ENCODE measurements at regions not wholly inside any gene's neighbourhood (a gene's known extent, or its start where the extent isn't known, plus 50 kb on each side); places are given as distances from the start of the nearest gene placed in this dataset.

DNA sequence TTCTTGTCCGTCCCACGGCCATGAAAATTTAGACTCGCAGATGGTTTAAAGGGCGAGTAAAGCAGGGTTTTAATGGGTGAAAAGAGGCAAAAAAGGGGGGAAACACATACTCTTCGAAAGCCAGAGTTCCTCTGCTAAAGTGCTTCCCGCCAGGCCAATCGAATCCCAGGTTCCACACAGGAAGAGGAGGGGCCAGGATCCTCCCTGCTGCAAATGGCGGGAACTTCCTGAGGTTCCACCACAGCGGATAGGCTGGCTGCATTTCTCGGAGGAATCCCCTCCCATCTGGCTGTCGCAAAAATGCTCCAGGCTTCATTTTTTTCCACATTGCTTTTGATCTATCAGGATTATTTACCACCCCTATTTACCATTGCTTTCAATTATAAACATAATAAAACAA is 670.1 kb upstream of the CA10 start:
- TF ChIP-seq, protein P1, sequence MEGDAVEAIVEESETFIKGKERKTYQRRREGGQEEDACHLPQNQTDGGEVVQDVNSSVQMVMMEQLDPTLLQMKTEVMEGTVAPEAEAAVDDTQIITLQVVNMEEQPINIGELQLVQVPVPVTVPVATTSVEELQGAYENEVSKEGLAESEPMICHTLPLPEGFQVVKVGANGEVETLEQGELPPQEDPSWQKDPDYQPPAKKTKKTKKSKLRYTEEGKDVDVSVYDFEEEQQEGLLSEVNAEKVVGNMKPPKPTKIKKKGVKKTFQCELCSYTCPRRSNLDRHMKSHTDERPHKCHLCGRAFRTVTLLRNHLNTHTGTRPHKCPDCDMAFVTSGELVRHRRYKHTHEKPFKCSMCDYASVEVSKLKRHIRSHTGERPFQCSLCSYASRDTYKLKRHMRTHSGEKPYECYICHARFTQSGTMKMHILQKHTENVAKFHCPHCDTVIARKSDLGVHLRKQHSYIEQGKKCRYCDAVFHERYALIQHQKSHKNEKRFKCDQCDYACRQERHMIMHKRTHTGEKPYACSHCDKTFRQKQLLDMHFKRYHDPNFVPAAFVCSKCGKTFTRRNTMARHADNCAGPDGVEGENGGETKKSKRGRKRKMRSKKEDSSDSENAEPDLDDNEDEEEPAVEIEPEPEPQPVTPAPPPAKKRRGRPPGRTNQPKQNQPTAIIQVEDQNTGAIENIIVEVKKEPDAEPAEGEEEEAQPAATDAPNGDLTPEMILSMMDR (conservative IDR thresholded peaks at IDR 0.05; ENCODE audit: control insufficient read depth, insufficient read depth, low read depth, low read length), result no peak
- no peak for DNase-seq (ENCODE audit: low read depth)
- no peak overlapping the region for H3K4me3 ChIP-seq (ENCODE audit: control insufficient read depth, low read depth, low read length)

DNA sequence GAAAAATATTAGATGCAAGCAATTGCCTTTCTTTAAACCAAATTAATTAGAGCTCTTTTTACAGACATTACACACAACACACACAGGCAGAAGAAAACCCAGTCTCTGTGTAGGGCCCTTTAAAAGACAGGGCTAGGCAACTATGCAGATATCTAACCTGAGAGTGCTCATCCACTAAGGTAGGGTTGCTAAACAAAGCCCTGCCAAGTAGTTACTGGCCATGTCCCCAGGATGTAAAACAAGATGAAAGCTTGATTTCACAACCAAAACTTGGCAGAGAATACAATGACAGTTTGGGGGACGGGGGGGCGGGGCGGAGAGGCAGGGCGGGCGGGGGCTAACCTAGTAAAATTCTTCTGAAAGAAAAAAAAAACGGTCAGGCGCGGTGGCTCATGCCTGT is 669.0 kb upstream of the CA10 start:
- TF ChIP-seq, protein P1 (conservative IDR thresholded peaks at IDR 0.05; ENCODE audit: control insufficient read depth, insufficient read depth, low read depth, low read length), result no peak
- DNase-seq (ENCODE audit: low read depth), result no peak

DNA sequence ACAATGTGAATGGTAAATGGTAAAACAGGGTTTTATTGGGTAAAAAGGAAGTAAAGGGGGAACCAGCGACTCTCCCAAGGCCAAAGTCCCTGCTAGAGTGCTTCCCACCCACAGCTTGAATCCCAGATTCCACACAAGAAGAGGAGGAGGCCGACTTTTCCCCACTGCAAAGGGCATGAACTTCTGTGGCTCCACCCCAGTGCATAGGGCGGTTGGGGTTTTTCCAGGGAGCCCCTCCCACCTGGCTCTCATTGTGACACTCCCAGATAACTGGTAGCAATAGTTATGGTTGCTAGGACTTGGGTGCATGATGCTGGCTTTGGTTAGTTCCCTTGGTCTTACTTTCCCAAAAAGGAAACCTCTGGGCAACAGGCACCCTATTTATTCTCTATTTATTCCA is 666.0 kb upstream of the CA10 start:
- TF ChIP-seq, protein P1 (conservative IDR thresholded peaks at IDR 0.05; ENCODE audit: control insufficient read depth, insufficient read depth, low read depth, low read length), result no peak
- H3K4me3 ChIP-seq (ENCODE audit: control insufficient read depth, low read depth, low read length), result no peak overlapping the region
- no peak for DNase-seq (ENCODE audit: low read depth)

More for the DNA sequence above, 669.0 kb upstream of the CA10 start:
- H3K4me3 ChIP-seq (ENCODE audit: control insufficient read depth, low read depth, low read length), result no peak overlapping the region

DNA sequence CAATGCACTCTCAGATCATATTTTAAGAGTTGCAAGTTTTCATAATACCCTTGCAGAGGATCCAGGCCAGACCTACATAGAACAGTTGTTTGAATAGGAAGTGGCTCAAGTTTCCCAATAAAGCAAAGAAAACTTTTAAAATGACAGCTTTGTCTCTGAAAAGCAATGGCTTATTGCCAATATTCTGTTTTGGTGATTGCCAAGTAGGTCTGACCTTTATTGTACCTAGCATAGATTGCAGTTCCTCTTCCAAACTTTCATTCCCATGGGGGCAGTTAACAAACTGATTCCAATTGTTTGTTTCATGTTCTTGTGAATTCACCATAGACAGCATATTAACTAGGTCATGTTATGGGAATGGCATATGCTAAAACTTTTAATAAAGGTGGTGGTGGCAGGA is 664.6 kb upstream of the CA10 start:
- TF ChIP-seq, protein P1 (conservative IDR thresholded peaks at IDR 0.05; ENCODE audit: control insufficient read depth, insufficient read depth, low read depth, low read length), result no peak
- H3K4me3 ChIP-seq (ENCODE audit: control insufficient read depth, low read depth, low read length), result no peak overlapping the region
- no peak for DNase-seq (ENCODE audit: low read depth)

DNA sequence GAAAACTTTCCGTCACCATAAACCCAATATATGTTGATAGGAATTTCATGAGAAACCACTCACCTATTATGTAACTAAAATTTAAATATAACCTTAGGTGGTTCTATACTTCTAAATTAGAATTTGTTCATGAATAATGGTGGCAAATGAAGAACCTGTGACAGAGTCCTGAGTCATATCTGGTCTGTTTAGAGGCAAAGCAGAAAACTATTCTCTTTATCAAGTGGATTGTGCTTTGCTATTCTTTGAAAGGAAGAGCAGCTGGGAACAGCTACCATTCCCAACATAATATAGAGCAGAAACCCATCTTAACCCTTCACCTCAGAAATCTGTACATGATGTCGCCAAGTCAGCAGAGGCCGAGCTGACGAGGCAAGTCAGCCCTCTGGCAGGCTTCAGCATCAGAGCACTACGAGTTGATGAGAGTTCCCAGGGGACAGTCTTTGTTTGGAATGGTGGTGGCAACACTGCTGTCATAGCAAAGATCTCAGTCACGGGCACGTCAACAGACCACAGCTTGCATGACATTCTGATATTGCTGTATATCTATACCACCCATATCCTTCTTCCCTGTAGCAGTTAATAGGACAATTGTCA is 631.9 kb upstream of the CA10 start:
- TF ChIP-seq, protein P1 (conservative IDR thresholded peaks at IDR 0.05; ENCODE audit: control insufficient read depth, insufficient read depth, low read depth, low read length), result no peak
- no peak overlapping the region for H3K4me3 ChIP-seq (ENCODE audit: control insufficient read depth, low read depth, low read length)
- DNase-seq (ENCODE audit: low read depth), result no peak

DNA sequence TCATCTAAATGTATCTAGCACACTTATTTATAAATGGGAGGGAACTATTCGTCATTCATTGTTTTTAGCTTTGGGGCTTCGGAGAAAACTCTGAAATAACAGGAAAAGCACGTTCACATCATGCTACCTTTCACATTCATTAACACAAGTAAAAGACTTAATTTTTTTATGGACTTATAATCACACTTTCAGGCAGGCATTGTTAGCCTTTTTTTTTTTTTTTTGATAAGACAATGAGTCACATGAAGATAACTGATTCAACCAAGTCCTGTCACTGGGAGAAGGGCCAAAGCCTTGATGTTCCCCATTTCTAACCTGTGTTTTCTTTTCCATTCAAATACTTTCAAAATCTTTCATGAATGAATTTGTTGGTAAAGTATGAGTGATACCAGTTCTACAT is 631.3 kb upstream of the CA10 start:
- TF ChIP-seq, protein P1 (conservative IDR thresholded peaks at IDR 0.05; ENCODE audit: control insufficient read depth, insufficient read depth, low read depth, low read length), result no peak
- no peak overlapping the region for H3K4me3 ChIP-seq (ENCODE audit: control insufficient read depth, low read depth, low read length)
- DNase-seq (ENCODE audit: low read depth), result no peak

DNA sequence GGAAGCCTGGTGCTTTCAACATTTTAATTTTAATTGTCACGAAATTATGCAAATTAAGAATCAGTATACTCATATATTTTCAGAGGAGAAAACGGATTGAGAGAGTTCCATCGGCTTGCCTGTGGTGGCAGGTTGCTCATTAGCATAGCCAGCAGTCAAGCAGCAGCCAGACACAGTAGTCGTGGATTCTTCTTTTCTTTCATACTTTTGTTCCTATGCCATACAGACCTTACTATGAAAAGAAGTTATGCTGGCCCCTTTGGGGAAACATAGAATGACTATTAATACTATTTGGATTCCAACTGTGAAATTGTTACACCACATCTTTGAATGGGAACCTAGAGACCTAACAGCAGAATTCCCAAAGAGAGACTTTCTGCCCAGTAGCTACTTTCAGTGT is 617.7 kb upstream of the CA10 start:
- TF ChIP-seq, protein P1 (conservative IDR thresholded peaks at IDR 0.05; ENCODE audit: control insufficient read depth, insufficient read depth, low read depth, low read length), result no peak
- no peak for DNase-seq (ENCODE audit: low read depth)
- no peak overlapping the region for H3K4me3 ChIP-seq (ENCODE audit: control insufficient read depth, low read depth, low read length)
